Posterior cingulate gyrus (tissue), 11 donors: ENCODE measurements at regions not wholly inside any gene's neighbourhood (a gene's known extent, or its start where the extent isn't known, plus 50 kb on each side); places are given as distances from the start of the nearest gene placed in this dataset.
A peak's percentile ranks its signal among the peaks of the same experiment; 100 is the strongest.

Source experiments
- DNase-seq, 10 donors: peaks; one replicate each; pipeline versions ENCODE4 v3.0.0 to v3.0.0-alpha.2; 2020 to 2021; ENCODE audit warnings: mixed read lengths in 3 of 10
- intact Hi-C: fragments of 100-400 bp; cut with DNase I; formaldehyde crosslinking; loops from one replicate; pipeline ENCODE4 v1.15.1; 2023

- DNase-seq, result no peak
- intact Hi-C loops, result loop anchor here (10.0 kb wide), 1 partner anchor 70 kb away; no protein-coding TSS in a partner anchor
Observed at GRCh38 chr9:684941-685340, 156.6 kb upstream of the DMRT1 start.

GRCh38 chr9:686321-686813 lies 155.1 kb upstream of the DMRT1 start:
- no peak for DNase-seq
- intact Hi-C loops, result loop anchor here (10.0 kb wide), 1 partner anchor 72 kb away; no protein-coding TSS in a partner anchor

- DNase-seq, result no peak
- intact Hi-C loops, result loop anchor here (10.0 kb wide), 1 partner anchor 72 kb away; no protein-coding TSS in a partner anchor
Observed at GRCh38 chr9:687034-687785, 154.3 kb upstream of the DMRT1 start.

- intact Hi-C loops, result loop anchor here (10.0 kb wide), 1 partner anchor 73 kb away; no protein-coding TSS in a partner anchor
- no peak for DNase-seq
Observed at GRCh38 chr9:687994-688393, 153.5 kb upstream of the DMRT1 start.

GRCh38 chr9:690517-691111 lies 150.9 kb upstream of the DMRT1 start:
- DNase-seq, result no peak
- intact Hi-C loops, result loop anchor here (5.0 kb wide), 1 partner anchor 62 kb away; no protein-coding TSS in a partner anchor

- no peak for DNase-seq
- intact Hi-C loops, result loop anchor here (5.0 kb wide), 1 partner anchor 60 kb away; no protein-coding TSS in a partner anchor
Observed at GRCh38 chr9:691825-692400, 149.6 kb upstream of the DMRT1 start.

- intact Hi-C loops, result loop anchor here (5.0 kb wide), 1 partner anchor 60 kb away; no protein-coding TSS in a partner anchor
- no peak for DNase-seq
Observed at GRCh38 chr9:692636-693129, 148.8 kb upstream of the DMRT1 start.

- intact Hi-C loops, result loop anchor here (5.0 kb wide), 1 partner anchor 59 kb away; no protein-coding TSS in a partner anchor
- DNase-seq, result peak in 1 of 10 donors; percentile 41
Observed at GRCh38 chr9:693201-694091, 148.1 kb upstream of the DMRT1 start.

- intact Hi-C loops, result loop anchor here (5.0 kb wide), 1 partner anchor 58 kb away; no protein-coding TSS in a partner anchor
- no peak for DNase-seq
Observed at GRCh38 chr9:694092-694402, 147.4 kb upstream of the DMRT1 start.

GRCh38 chr9:694403-695154 lies 146.9 kb upstream of the DMRT1 start:
- DNase-seq, result peak in 6 of 10 donors; percentile 20 to 81 (median 62)
- intact Hi-C loops, result loop anchor here (5.0 kb wide), 1 partner anchor 58 kb away; no protein-coding TSS in a partner anchor

GRCh38 chr9:695252-695651 lies 146.2 kb upstream of the DMRT1 start:
- DNase-seq, result no peak
- intact Hi-C loops, result no loop called here

GRCh38 chr9:696332-697323 lies 144.9 kb upstream of the DMRT1 start:
- peak in 1 of 10 donors; percentile 85 for DNase-seq
- intact Hi-C loops, result no loop called here

GRCh38 chr9:698276-698675 lies 143.2 kb upstream of the DMRT1 start:
- intact Hi-C loops, result no loop called here
- no peak for DNase-seq

- DNase-seq, result no peak
- intact Hi-C loops, result no loop called here
Observed at GRCh38 chr9:698954-699353, 142.5 kb upstream of the DMRT1 start.

GRCh38 chr9:699396-699795 lies 142.1 kb upstream of the DMRT1 start:
- DNase-seq, result no peak
- intact Hi-C loops, result no loop called here

- intact Hi-C loops, result no loop called here
- DNase-seq, result no peak
Observed at GRCh38 chr9:700365-701282, 140.9 kb upstream of the DMRT1 start.

GRCh38 chr9:703392-703791 lies 138.1 kb upstream of the DMRT1 start:
- intact Hi-C loops, result no loop called here
- DNase-seq, result no peak
